ENCODE measurements at regions not wholly inside any gene's neighbourhood (a gene's known extent, or its start where the extent isn't known, plus 50 kb on each side); places are given as distances from the start of the nearest gene placed in this dataset.

GRCh38 chr7:98469088-98469487, 68.2 kb upstream of the BAIAP2L1 start:
- peaks cover 49% of the 10 kb centered on the region for H3K27me3 ChIP-seq (ENCODE audit: insufficient read depth, low read depth)
- CTCF ChIA-PET: interaction anchor here (0.5 kb wide), 1 partner anchor 34 kb away, joined by 8 read pairs; no protein-coding TSS in a partner anchor
- H3K4me1 ChIP-seq (replicated peaks; ENCODE audit: insufficient read depth): no peaks in the 10 kb centered on the region
- H3K4me3 ChIP-seq: no peak overlapping the region
- POLR2A ChIA-PET (ENCODE audit: unreplicated experiment): no interaction called here
- no peak overlapping the region for H3K4me2 ChIP-seq
- no peaks in the 10 kb centered on the region for H3K79me2 ChIP-seq (ENCODE audit: low read depth)
- no peaks in the 10 kb centered on the region; the same call in 1 of the 2 replicates for H3K9me3 ChIP-seq (ENCODE audit: insufficient read depth, low read depth)
- no peaks in the 10 kb centered on the region for H3F3A ChIP-seq (ENCODE audit: insufficient read depth, low read depth)
- BruUV-seq (replicated peaks): no TSS peak
- TF ChIP-seq CTCF (conservative IDR thresholded peaks at IDR 0.05): no peak
- no peak for TF ChIP-seq EZH2 (IDR thresholded peaks at IDR 0.05; ENCODE audit: low read depth)
- intact Hi-C loops (cut with micrococcal nuclease; ENCODE audit: unreplicated experiment): no loop called here
- no peak overlapping the region for H3K27ac ChIP-seq
- H3K36me3 ChIP-seq (ENCODE audit: low read depth): no peaks in the 10 kb centered on the region
- H2AFZ ChIP-seq: no peak overlapping the region
- DNase-seq: no peak
- H3K9me2 ChIP-seq (ENCODE audit: insufficient read depth): no peaks in the 10 kb centered on the region
- H4K20me1 ChIP-seq (ENCODE audit: insufficient read depth): no peaks in the 10 kb centered on the region

GRCh38 chr7:98467570-98468312, 66.9 kb upstream of the BAIAP2L1 start:
- Histone ChIP-seq H3K4me3 (no peak overlapping the region), H3K27me3 (ENCODE audit: insufficient read depth, low read depth) (peaks cover 58% of the 10 kb centered on the region), H2AFZ (no peak overlapping the region), H3K9me2 (ENCODE audit: insufficient read depth) (no peaks in the 10 kb centered on the region), H3K4me1 (replicated peaks; ENCODE audit: insufficient read depth) (no peaks in the 10 kb centered on the region), H3F3A (ENCODE audit: insufficient read depth, low read depth) (no peaks in the 10 kb centered on the region), H3K79me2 (ENCODE audit: low read depth) (no peaks in the 10 kb centered on the region), H3K9me3 (ENCODE audit: insufficient read depth, low read depth) (no peaks in the 10 kb centered on the region; the same call in 1 of the 2 replicates), H3K4me2 (no peak overlapping the region), H4K20me1 (ENCODE audit: insufficient read depth) (no peaks in the 10 kb centered on the region), H3K36me3 (ENCODE audit: low read depth) (no peaks in the 10 kb centered on the region), H3K27ac (no peak overlapping the region)
- CTCF ChIA-PET: no interaction called here
- POLR2A ChIA-PET (ENCODE audit: unreplicated experiment): no interaction called here
- no peak for DNase-seq
- TF ChIP-seq CTCF (conservative IDR thresholded peaks at IDR 0.05) (no peak), EZH2 (IDR thresholded peaks at IDR 0.05; ENCODE audit: low read depth) (no peak)
- intact Hi-C loops (cut with micrococcal nuclease; ENCODE audit: unreplicated experiment): no loop called here
- no TSS peak for BruUV-seq (replicated peaks)

- no peak overlapping the region for H3K4me3 ChIP-seq
- H2AFZ ChIP-seq: no peak overlapping the region
- H3K9me2 ChIP-seq (ENCODE audit: insufficient read depth): no peaks in the 10 kb centered on the region
- H3K4me2 ChIP-seq: no peak overlapping the region
- H3K36me3 ChIP-seq (ENCODE audit: low read depth): no peaks in the 10 kb centered on the region
- H3K27me3 ChIP-seq (ENCODE audit: insufficient read depth, low read depth): peaks cover 74% of the 10 kb centered on the region
- POLR2A ChIA-PET (ENCODE audit: unreplicated experiment): no interaction called here
- intact Hi-C loops (cut with micrococcal nuclease; ENCODE audit: unreplicated experiment): no loop called here
- no peak overlapping the region for H3K27ac ChIP-seq
- no peaks in the 10 kb centered on the region for H3F3A ChIP-seq (ENCODE audit: insufficient read depth, low read depth)
- TF ChIP-seq EZH2 (IDR thresholded peaks at IDR 0.05; ENCODE audit: low read depth) (no peak), CTCF (conservative IDR thresholded peaks at IDR 0.05) (no peak)
- no peaks in the 10 kb centered on the region for H3K4me1 ChIP-seq (replicated peaks; ENCODE audit: insufficient read depth)
- no peak for DNase-seq
- CTCF ChIA-PET: no interaction called here
- H3K79me2 ChIP-seq (ENCODE audit: low read depth): no peaks in the 10 kb centered on the region
- BruUV-seq (replicated peaks): no TSS peak
- no peaks in the 10 kb centered on the region for H4K20me1 ChIP-seq (ENCODE audit: insufficient read depth)
- H3K9me3 ChIP-seq (ENCODE audit: insufficient read depth, low read depth): no peaks in the 10 kb centered on the region; the same call in 1 of the 2 replicates
These were observed 64.1 kb upstream of the BAIAP2L1 start for GRCh38 chr7:98465022-98465421.
